Hepatocyte (in vitro differentiated cells): ENCODE measurements at regions not wholly inside any gene's neighbourhood (a gene's known extent, or its start where the extent isn't known, plus 50 kb on each side); places are given as distances from the start of the nearest gene placed in this dataset. TPM values are rescaled to one million over a fixed set of nuclear protein-coding genes. Genes with fewer than 3 reads are reported as not detected.

Experiments used
- DNase-seq: peaks from one replicate; pipeline ENCODE4 v3.0.0-alpha.2; 2016; ENCODE audit warnings: low spot score
- H2AFZ ChIP-seq: fragments of 200-600 bp; sonication (generic); 2 replicates; pipeline ENCODE4 v1.6.0; 2016; ENCODE audit warnings: antibody characterized with exemption, mild to moderate bottlenecking
- H3K27ac ChIP-seq: fragments of 200-600 bp; sonication (generic); 2 replicates; pipeline ENCODE4 v1.5.1; 2016; ENCODE audit warnings: mild to moderate bottlenecking
- H3K27me3 ChIP-seq: fragments of 200-600 bp; sonication (generic); 2 replicates; pipeline ENCODE4 v1.6.1; 2016
- H3K36me3 ChIP-seq: fragments of 200-600 bp; sonication (generic); replicated peaks from 2 replicates; pipeline ENCODE4 v1.5.1; 2016; ENCODE audit warnings: low read depth; ENCODE audit not compliant: insufficient read depth
- H3K4me1 ChIP-seq: fragments of 200-600 bp; sonication (generic); 2 replicates; pipeline ENCODE4 v1.5.1; 2016; ENCODE audit warnings: mild to moderate bottlenecking, moderate library complexity; ENCODE audit not compliant: insufficient read depth
- H3K4me2 ChIP-seq: fragments of 200-600 bp; sonication (generic); 2 replicates; pipeline ENCODE4 v1.6.0; 2016
- H3K4me3 ChIP-seq: fragments of 200-600 bp; sonication (generic); 2 replicates; pipeline ENCODE4 v1.5.1; 2016; ENCODE audit warnings: mild to moderate bottlenecking
- H3K79me2 ChIP-seq: fragments of 200-600 bp; sonication (generic); 2 replicates; pipeline ENCODE4 v1.6.0; 2017; ENCODE audit warnings: mild to moderate bottlenecking
- H3K9me2 ChIP-seq: fragments of 200-600 bp; sonication (generic); replicated peaks from 2 replicates; pipeline ENCODE4 v1.6.0; 2017; ENCODE audit warnings: mild to moderate bottlenecking; ENCODE audit not compliant: insufficient read depth
- H3K9me3 ChIP-seq: fragments of 200-600 bp; sonication (generic); 2 replicates; pipeline ENCODE4 v1.5.1; 2016; ENCODE audit warnings: low read depth, mild to moderate bottlenecking
- H4K20me1 ChIP-seq: fragments of 200-600 bp; sonication (generic); 2 replicates; pipeline ENCODE4 v1.6.0; 2016; ENCODE audit warnings: mild to moderate bottlenecking; ENCODE audit not compliant: insufficient read depth, poor library complexity, severe bottlenecking
- EZH2 ChIP-seq: fragments of 200-600 bp; sonication (generic); IDR thresholded peaks from 2 replicates; pipeline ENCODE4 v1.6.1; 2016; ENCODE audit warnings: antibody characterized with exemption, mild to moderate bottlenecking, borderline replicate concordance
- EZH2phosphoT487 ChIP-seq: fragments of 200-600 bp; sonication (generic); IDR thresholded peaks from one replicate; pipeline ENCODE4 v1.6.1; 2018; ENCODE audit warnings: antibody characterized with exemption, mild to moderate bottlenecking, low read depth, moderate library complexity; ENCODE audit not compliant: unreplicated experiment, severe bottlenecking
- WGBS: methylation state at CpG from one replicate; pipeline ENCODE4 v1.1.6; 2016; ENCODE audit warnings: low lambda C conversion rate; ENCODE audit errors: missing lambda C conversion rate; 5-methylcytosine and 5-hydroxymethylcytosine counted together
- small RNA-seq: library from RNA; depleted of rRNA; stranded (forward); fragments of <200 nt; gene quantifications from one replicate; pipeline ENCODE3, GENCODE V24; 2014
- TF ChIP-seq, protein P1 (sequence below): fragments of 200-600 bp; sonication (generic); IDR thresholded peaks from 2 replicates; pipeline ENCODE4 v1.5.1; 2016; ENCODE audit warnings: antibody characterized with exemption, mild to moderate bottlenecking; ENCODE audit not compliant: poor library complexity

DNA sequence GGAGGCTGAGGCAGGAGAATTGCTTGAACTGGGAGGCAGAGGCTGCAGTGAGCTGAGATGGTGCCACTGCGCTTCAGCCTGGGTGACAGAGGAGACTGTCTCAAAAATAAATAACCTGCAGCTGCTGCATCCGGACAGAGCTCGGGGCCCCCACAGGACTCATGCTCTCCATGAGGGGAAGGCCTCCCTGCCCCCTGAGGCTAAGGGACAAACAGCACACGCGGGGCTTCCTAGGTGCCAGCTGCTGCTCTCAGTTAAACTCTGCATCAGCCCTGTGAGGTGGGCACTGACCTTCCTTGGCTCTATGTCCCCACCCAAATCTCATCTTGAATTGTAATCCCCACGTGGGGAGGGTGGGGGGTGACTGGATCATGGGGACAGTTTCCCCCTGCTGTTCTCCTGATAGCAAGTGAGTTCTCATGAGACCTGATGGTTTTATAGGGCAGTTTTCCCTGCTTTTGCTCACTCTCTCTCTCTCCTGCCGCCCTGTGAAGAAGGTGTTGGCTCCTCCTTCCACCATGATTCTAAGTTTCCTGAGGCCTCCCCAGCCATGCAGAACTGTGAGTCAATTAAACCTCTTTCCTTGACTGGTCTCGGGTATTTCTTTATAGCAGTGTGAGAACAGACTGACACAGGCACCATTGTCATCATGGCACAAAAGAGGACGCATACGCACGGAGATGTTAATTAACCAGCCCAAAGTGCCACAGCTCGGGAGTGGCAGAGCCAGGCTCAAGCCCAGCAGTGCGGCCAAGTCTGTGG, 49.9 kb upstream of the TAF1B start:
- Histone ChIP-seq H3K27ac (no peak overlapping the region), H3K4me1 (peaks cover 1% of the 10 kb centered on the region), H2AFZ (no peak overlapping the region), H4K20me1 (no peaks in the 10 kb centered on the region), H3K36me3 (no peaks in the 10 kb centered on the region), H3K79me2 (no peaks in the 10 kb centered on the region), H3K9me2 (no peaks in the 10 kb centered on the region), H3K9me3 (no peaks in the 10 kb centered on the region), H3K4me2 (no peak overlapping the region), H3K4me3 (no peak overlapping the region), H3K27me3 (no peaks in the 10 kb centered on the region)
- WGBS: 85% methylated on average over 13 of the region's 13 CpGs
- TF ChIP-seq, protein P1, sequence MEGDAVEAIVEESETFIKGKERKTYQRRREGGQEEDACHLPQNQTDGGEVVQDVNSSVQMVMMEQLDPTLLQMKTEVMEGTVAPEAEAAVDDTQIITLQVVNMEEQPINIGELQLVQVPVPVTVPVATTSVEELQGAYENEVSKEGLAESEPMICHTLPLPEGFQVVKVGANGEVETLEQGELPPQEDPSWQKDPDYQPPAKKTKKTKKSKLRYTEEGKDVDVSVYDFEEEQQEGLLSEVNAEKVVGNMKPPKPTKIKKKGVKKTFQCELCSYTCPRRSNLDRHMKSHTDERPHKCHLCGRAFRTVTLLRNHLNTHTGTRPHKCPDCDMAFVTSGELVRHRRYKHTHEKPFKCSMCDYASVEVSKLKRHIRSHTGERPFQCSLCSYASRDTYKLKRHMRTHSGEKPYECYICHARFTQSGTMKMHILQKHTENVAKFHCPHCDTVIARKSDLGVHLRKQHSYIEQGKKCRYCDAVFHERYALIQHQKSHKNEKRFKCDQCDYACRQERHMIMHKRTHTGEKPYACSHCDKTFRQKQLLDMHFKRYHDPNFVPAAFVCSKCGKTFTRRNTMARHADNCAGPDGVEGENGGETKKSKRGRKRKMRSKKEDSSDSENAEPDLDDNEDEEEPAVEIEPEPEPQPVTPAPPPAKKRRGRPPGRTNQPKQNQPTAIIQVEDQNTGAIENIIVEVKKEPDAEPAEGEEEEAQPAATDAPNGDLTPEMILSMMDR: no peak
- TF ChIP-seq EZH2: no peak
- no peak for TF ChIP-seq EZH2phosphoT487
- DNase-seq: no peak

Small RNA genes lying in the stretch of these regions (small RNA-seq; reads per million reads assigned to genes)
- gene AC082651.2: not detected
- gene RNU4-73P: not detected
